ENCODE measurements at regions not wholly inside any gene's neighbourhood (a gene's known extent, or its start where the extent isn't known, plus 50 kb on each side); places are given as distances from the start of the nearest gene placed in this dataset.

DNA sequence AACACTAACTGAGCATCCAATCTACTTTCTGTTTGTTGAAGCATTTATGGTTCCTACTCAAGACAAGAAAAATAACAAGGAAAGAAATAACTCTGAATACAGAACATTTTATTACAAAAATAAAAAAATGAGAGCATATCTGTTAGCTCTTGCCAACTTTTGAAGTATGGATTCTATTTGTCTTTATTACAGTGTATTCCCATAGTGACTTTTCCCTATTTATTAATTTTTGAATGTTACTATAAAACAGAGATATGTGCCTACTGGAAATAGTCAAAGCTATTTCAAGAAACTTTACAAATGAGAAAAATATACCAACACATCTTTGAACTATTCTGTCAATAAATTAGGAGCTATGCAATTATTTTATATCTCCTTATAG is 153.0 kb downstream of the HLX start:
- no peak overlapping the region for H3K14ac ChIP-seq (ENCODE audit: low read length)
- no peaks in the 10 kb centered on the region for H3K9me3 ChIP-seq (ENCODE audit: insufficient read depth, low read depth, low read length)
- H3K4ac ChIP-seq (ENCODE audit: low read depth, low read length): no peak overlapping the region
- no peaks in the 10 kb centered on the region for H3K27me3 ChIP-seq (ENCODE audit: insufficient read depth, low read length)
- no peak for DNase-seq
- H2BK120ac ChIP-seq (ENCODE audit: insufficient read depth, low read length, poor library complexity): no peak overlapping the region
- H3K23ac ChIP-seq (ENCODE audit: low read length): no peak overlapping the region
- H2BK12ac ChIP-seq (ENCODE audit: low read length): no peak overlapping the region
- H3K18ac ChIP-seq (ENCODE audit: low read length): no peak overlapping the region
- H3K4me2 ChIP-seq (ENCODE audit: low read length): no peak overlapping the region
- H3K79me2 ChIP-seq (ENCODE audit: control insufficient read depth, insufficient read depth, low read length, poor library complexity): no peaks in the 10 kb centered on the region
- no peak overlapping the region for H4K12ac ChIP-seq (ENCODE audit: low read depth, low read length)
- no peak overlapping the region for H3K4me3 ChIP-seq (ENCODE audit: low read depth, low read length)
- H4K8ac ChIP-seq (ENCODE audit: low read depth, low read length): no peak overlapping the region
- no peak overlapping the region for H2BK5ac ChIP-seq (ENCODE audit: low read depth, low read length, poor library complexity)
- H3K79me1 ChIP-seq (ENCODE audit: low read length): no peaks in the 10 kb centered on the region
- no peak overlapping the region for H2AFZ ChIP-seq (ENCODE audit: insufficient read depth, low read length, poor library complexity)
- H3K36me3 ChIP-seq (ENCODE audit: control insufficient read depth in 1 of 2, insufficient read depth in 2 of 2, low read length in 2 of 2): no peaks in the 10 kb centered on the region
- H3K27ac ChIP-seq (ENCODE audit: low read depth, low read length): no peak overlapping the region
- H3K4me1 ChIP-seq (ENCODE audit: control insufficient read depth in 1 of 2, insufficient read depth in 2 of 2, low read length in 2 of 2): no peaks in the 10 kb centered on the region
- H4K91ac ChIP-seq (ENCODE audit: low read depth, low read length): no peak overlapping the region
- no peak overlapping the region for H2AK5ac ChIP-seq (ENCODE audit: low read length)
- H3K9ac ChIP-seq (ENCODE audit: low read length): no peak overlapping the region

GRCh38 chr1:221032637-221033280 is 153.5 kb downstream of the HLX start:
- Histone ChIP-seq H4K91ac (ENCODE audit: low read depth, low read length) (no peak overlapping the region), H3K36me3 (ENCODE audit: control insufficient read depth in 1 of 2, insufficient read depth in 2 of 2, low read length in 2 of 2) (no peaks in the 10 kb centered on the region), H3K27me3 (ENCODE audit: insufficient read depth, low read length) (no peaks in the 10 kb centered on the region), H4K12ac (ENCODE audit: low read depth, low read length) (no peak overlapping the region), H3K79me1 (ENCODE audit: low read length) (no peaks in the 10 kb centered on the region), H3K14ac (ENCODE audit: low read length) (no peak overlapping the region), H3K79me2 (ENCODE audit: control insufficient read depth, insufficient read depth, low read length, poor library complexity) (no peaks in the 10 kb centered on the region), H3K27ac (ENCODE audit: low read depth, low read length) (no peak overlapping the region), H3K4me2 (ENCODE audit: low read length) (no peak overlapping the region), H3K23ac (ENCODE audit: low read length) (no peak overlapping the region), H4K8ac (ENCODE audit: low read depth, low read length) (no peak overlapping the region), H2AFZ (ENCODE audit: insufficient read depth, low read length, poor library complexity) (no peak overlapping the region), H3K18ac (ENCODE audit: low read length) (no peak overlapping the region), H2AK5ac (ENCODE audit: low read length) (no peak overlapping the region), H3K4ac (ENCODE audit: low read depth, low read length) (no peak overlapping the region), H2BK12ac (ENCODE audit: low read length) (no peak overlapping the region), H3K4me3 (ENCODE audit: low read depth, low read length) (no peak overlapping the region), H3K4me1 (ENCODE audit: control insufficient read depth in 1 of 2, insufficient read depth in 2 of 2, low read length in 2 of 2) (no peaks in the 10 kb centered on the region), H2BK5ac (ENCODE audit: low read depth, low read length, poor library complexity) (no peak overlapping the region), H3K9me3 (ENCODE audit: insufficient read depth, low read depth, low read length) (no peaks in the 10 kb centered on the region), H3K9ac (ENCODE audit: low read length) (no peak overlapping the region), H2BK120ac (ENCODE audit: insufficient read depth, low read length, poor library complexity) (no peak overlapping the region)
- WGBS (ENCODE audit: extremely low coverage, insufficient coverage, insufficient read length): no CpG with 5 or more reads among the region's 2 CpGs
- DNase-seq: no peak

- Histone ChIP-seq H3K27ac (ENCODE audit: low read depth, low read length) (no peak overlapping the region), H2BK5ac (ENCODE audit: low read depth, low read length, poor library complexity) (no peak overlapping the region), H4K12ac (ENCODE audit: low read depth, low read length) (no peak overlapping the region), H2AK5ac (ENCODE audit: low read length) (no peak overlapping the region), H3K4me3 (ENCODE audit: low read depth, low read length) (no peak overlapping the region), H2AFZ (ENCODE audit: insufficient read depth, low read length, poor library complexity) (no peak overlapping the region), H3K4ac (ENCODE audit: low read depth, low read length) (no peak overlapping the region), H3K18ac (ENCODE audit: low read length) (no peak overlapping the region), H3K9ac (ENCODE audit: low read length) (no peak overlapping the region), H3K36me3 (ENCODE audit: control insufficient read depth in 1 of 2, insufficient read depth in 2 of 2, low read length in 2 of 2) (no peaks in the 10 kb centered on the region), H3K23ac (ENCODE audit: low read length) (no peak overlapping the region), H3K4me1 (ENCODE audit: control insufficient read depth in 1 of 2, insufficient read depth in 2 of 2, low read length in 2 of 2) (no peaks in the 10 kb centered on the region), H4K8ac (ENCODE audit: low read depth, low read length) (no peak overlapping the region), H2BK12ac (ENCODE audit: low read length) (no peak overlapping the region), H3K14ac (ENCODE audit: low read length) (no peak overlapping the region), H3K27me3 (ENCODE audit: insufficient read depth, low read length) (no peaks in the 10 kb centered on the region), H3K4me2 (ENCODE audit: low read length) (no peak overlapping the region), H4K91ac (ENCODE audit: low read depth, low read length) (no peak overlapping the region), H3K9me3 (ENCODE audit: insufficient read depth, low read depth, low read length) (no peaks in the 10 kb centered on the region), H2BK120ac (ENCODE audit: insufficient read depth, low read length, poor library complexity) (no peak overlapping the region), H3K79me1 (ENCODE audit: low read length) (no peaks in the 10 kb centered on the region), H3K79me2 (ENCODE audit: control insufficient read depth, insufficient read depth, low read length, poor library complexity) (no peaks in the 10 kb centered on the region)
- peak in 1 of 2 donors; percentile 39 for DNase-seq
- no CpG with 5 or more reads among the region's 6 CpGs for WGBS (ENCODE audit: extremely low coverage, insufficient coverage, insufficient read length)
These were observed 156.5 kb downstream of the HLX start for GRCh38 chr1:221035662-221036153.

DNA sequence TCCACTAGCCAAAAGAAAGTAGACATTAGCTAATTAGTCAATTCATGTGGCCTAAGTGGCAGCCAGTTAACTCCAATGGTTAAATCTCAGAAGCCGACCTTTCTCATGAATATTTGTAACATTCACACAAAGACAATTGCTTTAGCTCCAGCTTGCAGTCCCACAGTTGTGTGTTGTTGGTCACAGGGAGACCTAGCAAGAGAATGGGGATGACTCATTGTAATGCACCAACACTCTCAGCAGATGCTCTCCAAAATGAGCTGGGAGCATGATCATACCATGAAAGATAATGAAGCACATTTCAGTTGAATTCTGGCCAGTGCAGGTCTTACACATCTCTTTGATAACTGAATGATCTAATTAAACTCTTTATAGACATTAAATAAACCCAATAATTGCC is 160.4 kb downstream of the HLX start:
- Histone ChIP-seq H2BK12ac (ENCODE audit: low read length) (no peak overlapping the region), H3K4me2 (ENCODE audit: low read length) (no peak overlapping the region), H3K9ac (ENCODE audit: low read length) (no peak overlapping the region), H4K91ac (ENCODE audit: low read depth, low read length) (no peak overlapping the region), H3K4me1 (ENCODE audit: control insufficient read depth in 1 of 2, insufficient read depth in 2 of 2, low read length in 2 of 2) (no peaks in the 10 kb centered on the region), H3K23ac (ENCODE audit: low read length) (no peak overlapping the region), H2AFZ (ENCODE audit: insufficient read depth, low read length, poor library complexity) (no peak overlapping the region), H3K4ac (ENCODE audit: low read depth, low read length) (no peak overlapping the region), H2BK120ac (ENCODE audit: insufficient read depth, low read length, poor library complexity) (no peak overlapping the region), H3K18ac (ENCODE audit: low read length) (no peak overlapping the region), H3K79me2 (ENCODE audit: control insufficient read depth, insufficient read depth, low read length, poor library complexity) (no peaks in the 10 kb centered on the region), H3K27ac (ENCODE audit: low read depth, low read length) (no peak overlapping the region), H3K79me1 (ENCODE audit: low read length) (no peaks in the 10 kb centered on the region), H4K12ac (ENCODE audit: low read depth, low read length) (no peak overlapping the region), H2BK5ac (ENCODE audit: low read depth, low read length, poor library complexity) (no peak overlapping the region), H3K36me3 (ENCODE audit: control insufficient read depth in 1 of 2, insufficient read depth in 2 of 2, low read length in 2 of 2) (no peaks in the 10 kb centered on the region), H2AK5ac (ENCODE audit: low read length) (no peak overlapping the region), H3K14ac (ENCODE audit: low read length) (no peak overlapping the region), H3K9me3 (ENCODE audit: insufficient read depth, low read depth, low read length) (no peaks in the 10 kb centered on the region), H3K27me3 (ENCODE audit: insufficient read depth, low read length) (no peaks in the 10 kb centered on the region), H4K8ac (ENCODE audit: low read depth, low read length) (no peak overlapping the region), H3K4me3 (ENCODE audit: low read depth, low read length) (no peak overlapping the region)
- WGBS (ENCODE audit: extremely low coverage, insufficient coverage, insufficient read length): no CpG with 5 or more reads among the region's 1 CpG
- no peak for DNase-seq

Measured in trophoblast cell (in vitro differentiated cells and primary cell).